ENCODE measurements at regions not wholly inside any gene's neighbourhood (a gene's known extent, or its start where the extent isn't known, plus 50 kb on each side); places are given as distances from the start of the nearest gene placed in this dataset.

DNA sequence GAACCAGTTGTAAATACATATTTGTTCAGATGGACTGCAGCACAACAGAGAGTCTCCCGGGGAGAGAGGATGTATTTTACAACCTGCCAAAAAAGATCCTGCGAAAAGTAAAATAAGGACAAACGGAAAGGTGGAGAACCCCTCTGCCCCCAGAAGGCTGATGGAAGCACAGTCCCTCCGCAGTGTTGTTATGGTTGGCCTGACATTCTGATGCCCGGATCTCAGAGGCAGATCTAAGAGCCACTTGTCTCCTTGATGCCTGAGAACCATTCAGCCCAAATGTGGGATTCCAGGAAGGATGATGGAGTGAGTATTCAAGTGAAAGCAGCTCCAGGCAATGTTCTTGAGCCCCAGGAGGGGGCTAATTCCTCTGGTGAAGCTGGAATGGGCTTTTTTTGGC, 458.7 kb downstream of the ZNF536 start:
- TF ChIP-seq, protein P1, sequence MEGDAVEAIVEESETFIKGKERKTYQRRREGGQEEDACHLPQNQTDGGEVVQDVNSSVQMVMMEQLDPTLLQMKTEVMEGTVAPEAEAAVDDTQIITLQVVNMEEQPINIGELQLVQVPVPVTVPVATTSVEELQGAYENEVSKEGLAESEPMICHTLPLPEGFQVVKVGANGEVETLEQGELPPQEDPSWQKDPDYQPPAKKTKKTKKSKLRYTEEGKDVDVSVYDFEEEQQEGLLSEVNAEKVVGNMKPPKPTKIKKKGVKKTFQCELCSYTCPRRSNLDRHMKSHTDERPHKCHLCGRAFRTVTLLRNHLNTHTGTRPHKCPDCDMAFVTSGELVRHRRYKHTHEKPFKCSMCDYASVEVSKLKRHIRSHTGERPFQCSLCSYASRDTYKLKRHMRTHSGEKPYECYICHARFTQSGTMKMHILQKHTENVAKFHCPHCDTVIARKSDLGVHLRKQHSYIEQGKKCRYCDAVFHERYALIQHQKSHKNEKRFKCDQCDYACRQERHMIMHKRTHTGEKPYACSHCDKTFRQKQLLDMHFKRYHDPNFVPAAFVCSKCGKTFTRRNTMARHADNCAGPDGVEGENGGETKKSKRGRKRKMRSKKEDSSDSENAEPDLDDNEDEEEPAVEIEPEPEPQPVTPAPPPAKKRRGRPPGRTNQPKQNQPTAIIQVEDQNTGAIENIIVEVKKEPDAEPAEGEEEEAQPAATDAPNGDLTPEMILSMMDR (IDR thresholded peaks at IDR 0.05) = no peak
- TF ChIP-seq POLR2AphosphoS5 (IDR thresholded peaks at IDR 0.05) (no peak), POLR2A (IDR thresholded peaks at IDR 0.05) (no peak)

Data from gastroesophageal sphincter (tissue), 3 donors.